ENCODE measurements at regions not wholly inside any gene's neighbourhood (a gene's known extent, or its start where the extent isn't known, plus 50 kb on each side); places are given as distances from the start of the nearest gene placed in this dataset.

- TF ChIP-seq, protein P1, sequence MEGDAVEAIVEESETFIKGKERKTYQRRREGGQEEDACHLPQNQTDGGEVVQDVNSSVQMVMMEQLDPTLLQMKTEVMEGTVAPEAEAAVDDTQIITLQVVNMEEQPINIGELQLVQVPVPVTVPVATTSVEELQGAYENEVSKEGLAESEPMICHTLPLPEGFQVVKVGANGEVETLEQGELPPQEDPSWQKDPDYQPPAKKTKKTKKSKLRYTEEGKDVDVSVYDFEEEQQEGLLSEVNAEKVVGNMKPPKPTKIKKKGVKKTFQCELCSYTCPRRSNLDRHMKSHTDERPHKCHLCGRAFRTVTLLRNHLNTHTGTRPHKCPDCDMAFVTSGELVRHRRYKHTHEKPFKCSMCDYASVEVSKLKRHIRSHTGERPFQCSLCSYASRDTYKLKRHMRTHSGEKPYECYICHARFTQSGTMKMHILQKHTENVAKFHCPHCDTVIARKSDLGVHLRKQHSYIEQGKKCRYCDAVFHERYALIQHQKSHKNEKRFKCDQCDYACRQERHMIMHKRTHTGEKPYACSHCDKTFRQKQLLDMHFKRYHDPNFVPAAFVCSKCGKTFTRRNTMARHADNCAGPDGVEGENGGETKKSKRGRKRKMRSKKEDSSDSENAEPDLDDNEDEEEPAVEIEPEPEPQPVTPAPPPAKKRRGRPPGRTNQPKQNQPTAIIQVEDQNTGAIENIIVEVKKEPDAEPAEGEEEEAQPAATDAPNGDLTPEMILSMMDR (IDR thresholded peaks at IDR 0.05 in 8 of 11, conservative IDR thresholded peaks at IDR 0.05 in 3 of 11): no peak
- TF ChIP-seq POLR2A (IDR thresholded peaks at IDR 0.05) (no peak), POLR2AphosphoS5 (IDR thresholded peaks at IDR 0.05) (no peak)
Measured at GRCh38 chr3:73258057-73258456, 196.6 kb downstream of the EBLN2 start.
